Panc1 (cell line): ENCODE measurements at regions not wholly inside any gene's neighbourhood (a gene's known extent, or its start where the extent isn't known, plus 50 kb on each side); places are given as distances from the start of the nearest gene placed in this dataset.

ENCODE experiments used
- CTCF ChIP-seq: fragments of 450-650 bp; IDR thresholded peaks from 2 replicates; pipeline ENCODE4 v1.5.1; 2017; ENCODE audit warnings: mild to moderate bottlenecking
- POLR2AphosphoS5 ChIP-seq: IDR thresholded peaks from 2 replicates; pipeline ENCODE4 v1.6.1; 2012; ENCODE audit warnings: mild to moderate bottlenecking, low read depth, low read length, moderate library complexity
- REST ChIP-seq, 2 experiments: IDR thresholded peaks; 2 replicates each; pipeline ENCODE4 v1.6.1; 2011 to 2012; ENCODE audit warnings: low read depth in 2 of 2, control low read depth in 1 of 2, low read length in 1 of 2, mild to moderate bottlenecking in 1 of 2, moderate library complexity in 1 of 2; ENCODE audit not compliant: insufficient read depth in 1 of 2
- SIN3A ChIP-seq: IDR thresholded peaks from 2 replicates; pipeline ENCODE4 v1.6.1; 2012; ENCODE audit warnings: low read depth, mild to moderate bottlenecking, low read length, moderate library complexity, borderline replicate concordance; ENCODE audit not compliant: insufficient read depth
- TCF7L2 ChIP-seq: IDR thresholded peaks from 2 replicates; pipeline ENCODE4 v1.6.1; 2011; ENCODE audit warnings: mild to moderate bottlenecking, low read depth, low read length, inconsistent platforms

GRCh38 chr20:17107127-17107526 is 119.7 kb upstream of the PCSK2 start:
- TF ChIP-seq CTCF, result no peak
- TF ChIP-seq REST (IDR thresholded peaks at IDR 0.05; ENCODE audit: insufficient read depth in 1 of 2, low read depth in 2 of 2, low read length in 1 of 2), result no peak
- TF ChIP-seq TCF7L2, result no peak
- TF ChIP-seq POLR2AphosphoS5, result no peak
- TF ChIP-seq SIN3A, result no peak
